PC-9 (cell line): ENCODE measurements at regions not wholly inside any gene's neighbourhood (a gene's known extent, or its start where the extent isn't known, plus 50 kb on each side); places are given as distances from the start of the nearest gene placed in this dataset.

Experiments
- EZH2 ChIP-seq: fragments of 200-600 bp; sonication (generic); IDR thresholded peaks from 2 replicates; pipeline ENCODE4 v1.8.0; 2017; ENCODE audit warnings: antibody characterized with exemption, low read depth
- TF ChIP-seq, protein P1 (sequence below): fragments of 200-600 bp; sonication (generic); conservative IDR thresholded peaks from 2 replicates; pipeline ENCODE4 v1.6.1; 2017; ENCODE audit warnings: mixed run types, antibody characterized with exemption, mild to moderate bottlenecking, moderate library complexity

DNA sequence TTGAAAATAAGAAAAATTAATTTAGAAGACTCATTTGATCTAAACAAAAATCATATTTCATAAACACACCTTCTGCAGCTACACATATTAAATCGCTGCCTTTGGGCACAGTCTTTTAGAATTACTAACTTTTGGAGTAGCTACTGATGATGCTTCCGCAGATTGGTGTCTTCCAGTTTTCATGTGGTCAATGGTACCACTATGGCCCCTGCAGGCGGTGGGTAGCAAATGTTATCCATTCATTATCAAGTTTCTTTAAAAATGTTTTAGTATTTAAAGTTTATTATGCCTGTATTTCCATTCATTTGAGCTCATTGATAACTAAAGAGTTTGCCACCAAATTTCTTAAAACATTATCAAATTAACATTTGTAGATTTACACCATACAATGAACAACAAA is 122.9 kb upstream of the GRAMD2B start:
- TF ChIP-seq, protein P1, sequence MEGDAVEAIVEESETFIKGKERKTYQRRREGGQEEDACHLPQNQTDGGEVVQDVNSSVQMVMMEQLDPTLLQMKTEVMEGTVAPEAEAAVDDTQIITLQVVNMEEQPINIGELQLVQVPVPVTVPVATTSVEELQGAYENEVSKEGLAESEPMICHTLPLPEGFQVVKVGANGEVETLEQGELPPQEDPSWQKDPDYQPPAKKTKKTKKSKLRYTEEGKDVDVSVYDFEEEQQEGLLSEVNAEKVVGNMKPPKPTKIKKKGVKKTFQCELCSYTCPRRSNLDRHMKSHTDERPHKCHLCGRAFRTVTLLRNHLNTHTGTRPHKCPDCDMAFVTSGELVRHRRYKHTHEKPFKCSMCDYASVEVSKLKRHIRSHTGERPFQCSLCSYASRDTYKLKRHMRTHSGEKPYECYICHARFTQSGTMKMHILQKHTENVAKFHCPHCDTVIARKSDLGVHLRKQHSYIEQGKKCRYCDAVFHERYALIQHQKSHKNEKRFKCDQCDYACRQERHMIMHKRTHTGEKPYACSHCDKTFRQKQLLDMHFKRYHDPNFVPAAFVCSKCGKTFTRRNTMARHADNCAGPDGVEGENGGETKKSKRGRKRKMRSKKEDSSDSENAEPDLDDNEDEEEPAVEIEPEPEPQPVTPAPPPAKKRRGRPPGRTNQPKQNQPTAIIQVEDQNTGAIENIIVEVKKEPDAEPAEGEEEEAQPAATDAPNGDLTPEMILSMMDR: no peak
- no peak for TF ChIP-seq EZH2
